Stomach (tissue), 8 donors: ENCODE measurements at regions not wholly inside any gene's neighbourhood (a gene's known extent, or its start where the extent isn't known, plus 50 kb on each side); places are given as distances from the start of the nearest gene placed in this dataset.

Source experiments
- DNase-seq, 2 donors: peaks; one replicate each; pipeline versions ENCODE4 v3.0.0 to v3.0.0-alpha.2; 2013 to 2019
- H3K27ac ChIP-seq, 5 donors: fragments of 200-600 bp in 4 of 5; sonication (generic) in 4 of 5; one replicate each; pipeline ENCODE4 v1.5.1; 2013 to 2019; ENCODE audit warnings: mild to moderate bottlenecking in 1 of 5, moderate library complexity in 1 of 5
- H3K27me3 ChIP-seq, 3 donors: fragments of 200-600 bp; sonication (generic); one replicate each; pipeline ENCODE4 v1.5.1; 2017 to 2019; ENCODE audit warnings: mixed run types in 1 of 3
- H3K36me3 ChIP-seq, 4 donors: fragments of 200-600 bp; sonication (generic); 1 replicate in 3 of 4; 2 replicates in 1 of 4; pipeline ENCODE4 v1.5.1; 2016 to 2019
- H3K4me1 ChIP-seq, 4 donors: fragments of 200-600 bp; sonication (generic); one replicate each; pipeline ENCODE4 v1.5.1; 2016 to 2019
- H3K4me3 ChIP-seq, 4 donors: fragments of 200-600 bp; sonication (generic) in 3 of 4; one replicate each; pipeline ENCODE4 v1.5.1; 2016 to 2019; ENCODE audit warnings: mild to moderate bottlenecking in 1 of 4
- H3K9me3 ChIP-seq, 4 donors: fragments of 200-600 bp; sonication (generic); one replicate each; pipeline ENCODE4 v1.5.1; 2016 to 2019
- CTCF ChIP-seq, 7 experiments: fragments of 450-650 bp in 4 of 7; fragments of 200-600 bp in 3 of 7; sonication (generic) in 3 of 7; IDR thresholded peaks; one replicate each; pipeline ENCODE4 v1.5.1; 2016 to 2019; ENCODE audit warnings: antibody characterized with exemption in 7 of 7, control low read depth in 2 of 7, mild to moderate bottlenecking in 1 of 7
- EP300 ChIP-seq: sonication (generic); formaldehyde crosslinking; IDR thresholded peaks from one replicate; pipeline ENCODE4 v1.6.1; 2017; ENCODE audit warnings: antibody characterized with exemption
- POLR2A ChIP-seq, 4 donors: fragments of 450-650 bp; IDR thresholded peaks; one replicate each; pipeline ENCODE4 v1.6.1; 2016; ENCODE audit warnings: antibody characterized with exemption in 4 of 4, control low read depth in 2 of 4, mild to moderate bottlenecking in 1 of 4, moderate library complexity in 1 of 4
- POLR2AphosphoS5 ChIP-seq, 3 donors: sonication (generic); formaldehyde crosslinking; IDR thresholded peaks; one replicate each; pipeline ENCODE4 v1.6.1; 2016; ENCODE audit warnings: antibody characterized with exemption in 3 of 3
- WGBS, 5 donors: extraction: QIAGEN DNeasy Blood & Tissue Kit in 3 of 5; methylation state at CpG; one replicate each; pipeline versions ENCODE4 v1.1.5 to v1.1.7; 2013 to 2018; 5-methylcytosine and 5-hydroxymethylcytosine counted together
- intact Hi-C: fragments of 100-400 bp; cut with DNase I; formaldehyde crosslinking; loops from one replicate; pipeline ENCODE4 v1.15.1; 2023; ENCODE audit warnings: low total_unique reads
- donor health status: healthy with polysubstance abuse.
- donor health status: Bipolar disorder and iron deficiency.
- donor health status: healthy.

GRCh38 chr1:30277911-30278310, 445.5 kb downstream of the MATN1 start:
- Histone ChIP-seq H3K4me1 (peaks cover 0 to 5% (median 0%) of the 10 kb centered on the region in 4 donors), H3K36me3 (no peaks in the 10 kb centered on the region), H3K4me3 (no peak overlapping the region), H3K9me3 (peaks cover 0 to 5% (median 0%) of the 10 kb centered on the region in 4 donors), H3K27me3 (peaks cover 0 to 48% (median 0%) of the 10 kb centered on the region in 3 donors), H3K27ac (no peak overlapping the region)
- WGBS, 5 donors: 74 to 80% (median 76%) methylated on average over 6 of the region's 6 CpGs
- no peak for DNase-seq
- TF ChIP-seq POLR2AphosphoS5 (IDR thresholded peaks at IDR 0.05): no peak
- no peak for TF ChIP-seq CTCF (IDR thresholded peaks at IDR 0.05)
- intact Hi-C loops: no loop called here

GRCh38 chr1:30277415-30277814, 446.0 kb downstream of the MATN1 start:
- TF ChIP-seq EP300 (no peak), POLR2AphosphoS5 (IDR thresholded peaks at IDR 0.05) (no peak), POLR2A (IDR thresholded peaks at IDR 0.05) (no peak), CTCF (IDR thresholded peaks at IDR 0.05) (no peak)
- Histone ChIP-seq H3K36me3 (no peaks in the 10 kb centered on the region), H3K27ac (no peak overlapping the region), H3K4me1 (peaks cover 0 to under 1% (median 0%) of the 10 kb centered on the region in 4 donors), H3K27me3 (peaks cover 0 to 53% (median 0%) of the 10 kb centered on the region in 3 donors), H3K9me3 (peaks cover 0 to 5% (median 0%) of the 10 kb centered on the region in 4 donors), H3K4me3 (no peak overlapping the region)
- 58 to 80% (median 75%) methylated on average over 1 of the region's 1 CpG; no CpG with 5 or more reads in 1 of the 5 donors for WGBS, 5 donors
- intact Hi-C loops: no loop called here
- no peak for DNase-seq

GRCh38 chr1:30275926-30276764, 447.2 kb downstream of the MATN1 start:
- Histone ChIP-seq H3K9me3 (peaks cover 0 to 5% (median 0%) of the 10 kb centered on the region in 4 donors), H3K36me3 (no peaks in the 10 kb centered on the region), H3K27ac (no peak overlapping the region), H3K27me3 (peaks cover 0 to 55% (median 0%) of the 10 kb centered on the region in 3 donors), H3K4me1 (no peaks in the 10 kb centered on the region), H3K4me3 (no peak overlapping the region)
- no peak for DNase-seq
- whole genome bisulfite sequencing, 5 donors: 65 to 78% (median 76%) methylated on average over 13 to 15 of the region's 15 CpGs
- intact Hi-C loops: no loop called here
- TF ChIP-seq POLR2A (IDR thresholded peaks at IDR 0.05): no peak
- no peak for TF ChIP-seq EP300

- H3K27me3 ChIP-seq: peaks cover 0 to 60% (median 0%) of the 10 kb centered on the region in 3 donors
- no peak for TF ChIP-seq CTCF (IDR thresholded peaks at IDR 0.05)
- no peak for TF ChIP-seq POLR2A (IDR thresholded peaks at IDR 0.05)
- no peak for TF ChIP-seq POLR2AphosphoS5 (IDR thresholded peaks at IDR 0.05)
- TF ChIP-seq EP300: no peak
- WGBS, 5 donors: 20 to 64% (median 55%) methylated on average over 3 of the region's 3 CpGs
- H3K36me3 ChIP-seq: no peaks in the 10 kb centered on the region
- intact Hi-C loops: no loop called here
- H3K9me3 ChIP-seq: peaks cover 0 to 5% (median 0%) of the 10 kb centered on the region in 4 donors
- H3K27ac ChIP-seq: no peak overlapping the region
- no peaks in the 10 kb centered on the region for H3K4me1 ChIP-seq
- DNase-seq: no peak
- no peak overlapping the region for H3K4me3 ChIP-seq
Observed at GRCh38 chr1:30274976-30275621, 448.3 kb downstream of the MATN1 start.
